DMS114 treated with DMSO at 0.1 percent for 48 hours (cell line): ENCODE measurements at regions not wholly inside any gene's neighbourhood (a gene's known extent, or its start where the extent isn't known, plus 50 kb on each side); places are given as distances from the start of the nearest gene placed in this dataset.

Experiments
- DNase-seq: peaks from one replicate; lab custom pipeline; 2025; ENCODE audit not compliant: unreplicated experiment; lab: John Stamatoyannopoulos, UW

GRCh38 chr2:133717497-133717896, 149.2 kb upstream of the NCKAP5 start:
- DNase-seq: no peak

- DNase-seq: no peak
Measured at GRCh38 chr2:133718688-133719201, 150.5 kb upstream of the NCKAP5 start.

- DNase-seq: no peak
Measured at GRCh38 chr2:133720429-133720828, 152.2 kb upstream of the NCKAP5 start.

- no peak for DNase-seq
Measured at GRCh38 chr2:133721118-133721517, 152.9 kb upstream of the NCKAP5 start.

GRCh38 chr2:133723133-133723532, 154.9 kb upstream of the NCKAP5 start:
- DNase-seq: no peak

- no peak for DNase-seq
Measured at GRCh38 chr2:133726973-133727372, 158.7 kb upstream of the NCKAP5 start.

- DNase-seq: no peak
Measured at GRCh38 chr2:133732059-133732458, 163.8 kb upstream of the NCKAP5 start.

- DNase-seq: no peak
Measured at GRCh38 chr2:133732982-133733900, 165.0 kb upstream of the NCKAP5 start.

GRCh38 chr2:133733901-133734255, 165.6 kb upstream of the NCKAP5 start:
- no peak for DNase-seq

- no peak for DNase-seq
Measured at GRCh38 chr2:133734716-133735495, 166.6 kb upstream of the NCKAP5 start.

GRCh38 chr2:133736674-133737073, 168.4 kb upstream of the NCKAP5 start:
- DNase-seq: no peak

GRCh38 chr2:133737242-133737993, 169.2 kb upstream of the NCKAP5 start:
- no peak for DNase-seq

GRCh38 chr2:133739039-133739438, 170.8 kb upstream of the NCKAP5 start:
- DNase-seq: no peak

- DNase-seq: no peak
Measured at GRCh38 chr2:133740500-133740899, 172.2 kb upstream of the NCKAP5 start.

- DNase-seq: no peak
Measured at GRCh38 chr2:133748007-133748700, 179.9 kb upstream of the NCKAP5 start.

GRCh38 chr2:133753665-133754064, 185.4 kb upstream of the NCKAP5 start:
- no peak for DNase-seq

- DNase-seq: no peak
Measured at GRCh38 chr2:133755480-133756300, 187.4 kb upstream of the NCKAP5 start.

- no peak for DNase-seq
Measured at GRCh38 chr2:133756833-133757232, 188.6 kb upstream of the NCKAP5 start.

GRCh38 chr2:133760376-133760775, 192.1 kb upstream of the NCKAP5 start:
- no peak for DNase-seq

GRCh38 chr2:133765658-133766057, 197.4 kb upstream of the NCKAP5 start:
- DNase-seq: no peak
